IMR-90 (cell line): ENCODE measurements at regions not wholly inside any gene's neighbourhood (a gene's known extent, or its start where the extent isn't known, plus 50 kb on each side); places are given as distances from the start of the nearest gene placed in this dataset.

Experiments
- BHLHE40 ChIP-seq: fragments of 150-350 bp; IDR thresholded peaks from 2 replicates; pipeline ENCODE4 v1.6.1; 2016; ENCODE audit warnings: mild to moderate bottlenecking, low read depth, low read length
- CEBPB ChIP-seq: IDR thresholded peaks from 2 replicates; pipeline ENCODE4 v1.6.1; 2012; ENCODE audit warnings: low read depth, low read length, improper control_type of control experiment
- CHD1 ChIP-seq: IDR thresholded peaks from 2 replicates; pipeline ENCODE4 v1.6.1; 2012; ENCODE audit warnings: low read depth, low read length, improper control_type of control experiment
- CTCF ChIP-seq: conservative IDR thresholded peaks from 2 replicates; pipeline ENCODE4 v1.5.1; 2012; ENCODE audit warnings: mild to moderate bottlenecking, low read depth, low read length, improper control_type of control experiment
- ELK1 ChIP-seq: fragments of 150-350 bp; IDR thresholded peaks from 2 replicates; pipeline ENCODE4 v1.6.1; 2016; ENCODE audit warnings: low read depth, mild to moderate bottlenecking, low read length, moderate library complexity, borderline replicate concordance
- MAFK ChIP-seq: IDR thresholded peaks from 2 replicates; pipeline ENCODE4 v1.6.1; 2012; ENCODE audit warnings: low read depth, low read length, improper control_type of control experiment
- MAZ ChIP-seq: IDR thresholded peaks from 2 replicates; pipeline ENCODE4 v1.6.1; 2012; ENCODE audit warnings: low read depth, mild to moderate bottlenecking, low read length, improper control_type of control experiment, moderate library complexity, borderline replicate concordance
- MXI1 ChIP-seq: IDR thresholded peaks from 2 replicates; pipeline ENCODE4 v1.6.1; 2012; ENCODE audit warnings: low read depth, mild to moderate bottlenecking, low read length, moderate library complexity, borderline replicate concordance
- POLR2A ChIP-seq: IDR thresholded peaks from 2 replicates; pipeline ENCODE4 v1.6.1; 2012; ENCODE audit warnings: mild to moderate bottlenecking, low read depth, low read length
- RAD21 ChIP-seq: IDR thresholded peaks from 2 replicates; pipeline ENCODE4 v1.6.1; 2012; ENCODE audit warnings: low read length, improper control_type of control experiment
- RCOR1 ChIP-seq: IDR thresholded peaks from 2 replicates; pipeline ENCODE4 v1.6.1; 2012; ENCODE audit warnings: mild to moderate bottlenecking, low read length, improper control_type of control experiment; ENCODE audit not compliant: insufficient replicate concordance
- RFX5 ChIP-seq: IDR thresholded peaks from 2 replicates; pipeline ENCODE4 v1.8.0; 2012; ENCODE audit warnings: low read depth, mild to moderate bottlenecking, low read length, moderate library complexity
- SMC3 ChIP-seq: fragments of 150-350 bp; IDR thresholded peaks from 2 replicates; pipeline ENCODE4 v1.6.1; 2016; ENCODE audit warnings: low read depth, mild to moderate bottlenecking, antibody characterized with exemption, low read length, moderate library complexity
- USF2 ChIP-seq: fragments of 150-350 bp; IDR thresholded peaks from 2 replicates; pipeline ENCODE4 v1.6.1; 2017; ENCODE audit warnings: mild to moderate bottlenecking, antibody characterized with exemption, low read length, low read depth

GRCh38 chr7:26991796-26992195, 104.0 kb downstream of the HOXA1 start:
- no peak for TF ChIP-seq SMC3
- no peak for TF ChIP-seq POLR2A
- TF ChIP-seq RAD21, result no peak
- no peak for TF ChIP-seq CTCF
- no peak for TF ChIP-seq USF2
- no peak for TF ChIP-seq RCOR1
- TF ChIP-seq MAFK, result no peak
- TF ChIP-seq RFX5, result no peak
- TF ChIP-seq CEBPB, result no peak
- no peak for TF ChIP-seq CHD1
- TF ChIP-seq MXI1, result no peak
- no peak for TF ChIP-seq ELK1
- no peak for TF ChIP-seq BHLHE40
- no peak for TF ChIP-seq MAZ
